HG03432 (cell line): ENCODE measurements at regions not wholly inside any gene's neighbourhood (a gene's known extent, or its start where the extent isn't known, plus 50 kb on each side); places are given as distances from the start of the nearest gene placed in this dataset.
"Not testable (repeated sequence)": the region's sequence is repeated elsewhere in the genome, so short reads cannot be mapped to it uniquely, and the experiment has no call there.

Experiments
- ATAC-seq: cut with Tn5 transposase; IDR thresholded peaks from one replicate; pipeline ENCODE4 v1.9.1; 2021; ENCODE audit warnings: mild to moderate bottlenecking, moderate library complexity; ENCODE audit not compliant: unreplicated experiment

GRCh38 chr2:11877764-11878163 is 131.3 kb downstream of the LPIN1 start:
- ATAC-seq = no peak

DNA sequence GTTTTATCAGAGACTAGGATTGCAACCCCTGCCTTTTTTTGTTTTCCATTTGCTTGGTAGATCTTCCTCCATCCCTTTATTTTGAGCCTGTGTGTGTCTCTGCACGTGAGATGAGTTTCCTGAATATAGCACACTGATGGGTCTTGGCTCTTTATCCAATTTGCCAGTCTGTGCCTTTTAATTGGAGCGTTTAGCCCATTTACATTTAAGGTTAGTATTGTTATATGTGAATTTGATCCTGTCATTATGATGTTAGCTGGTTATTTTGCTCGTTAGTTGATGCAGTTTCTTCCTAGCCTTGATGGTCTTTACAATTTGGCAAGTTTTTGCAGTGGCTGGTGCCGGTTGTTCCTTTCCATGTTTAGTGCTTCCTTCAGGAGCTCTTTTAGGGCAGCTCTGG is 138.8 kb downstream of the LPIN1 start:
- ATAC-seq = not testable (repeated sequence)

GRCh38 chr2:11886899-11887298 is 140.5 kb downstream of the LPIN1 start:
- not testable (repeated sequence) for ATAC-seq

DNA sequence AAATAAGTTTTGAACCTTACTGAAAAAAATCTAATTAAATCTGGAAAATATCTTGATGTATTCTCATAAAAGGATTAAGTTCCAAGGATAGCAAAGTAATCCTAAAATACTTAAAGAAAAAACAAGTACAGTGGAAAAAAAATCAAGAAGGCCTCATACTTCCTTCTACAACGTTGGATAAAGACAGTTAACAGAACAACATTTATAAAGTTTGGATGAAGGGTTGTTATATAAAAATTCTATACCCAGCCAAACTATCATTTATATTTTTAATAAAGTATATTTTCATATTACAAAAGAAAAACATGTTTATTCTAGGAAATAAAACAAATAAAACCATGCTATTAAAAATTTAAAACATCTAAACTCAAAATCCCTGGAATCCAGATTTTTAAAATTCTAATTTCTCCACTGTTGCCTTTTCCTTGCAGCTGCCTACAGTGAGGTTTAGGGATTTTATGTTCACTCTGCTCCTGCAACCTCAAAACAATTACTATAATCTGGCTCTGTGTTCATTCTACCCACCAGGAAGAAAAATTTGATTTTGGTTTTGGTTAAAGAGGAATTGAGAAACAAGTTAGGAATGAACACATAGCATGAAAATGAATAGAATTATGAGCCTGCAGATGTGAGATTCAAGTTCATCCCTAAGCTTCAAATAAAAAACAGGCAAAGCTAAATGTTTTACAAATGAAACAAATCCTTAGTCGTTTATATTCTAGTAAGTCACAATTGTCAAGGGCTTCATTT is 142.8 kb downstream of the LPIN1 start:
- ATAC-seq = no peak

GRCh38 chr2:11889854-11890253 is 143.4 kb downstream of the LPIN1 start:
- ATAC-seq = no peak

GRCh38 chr2:11891028-11891427 is 144.6 kb downstream of the LPIN1 start:
- no peak for ATAC-seq

- no peak for ATAC-seq
Measured at GRCh38 chr2:11891671-11892440, 145.4 kb downstream of the LPIN1 start.

DNA sequence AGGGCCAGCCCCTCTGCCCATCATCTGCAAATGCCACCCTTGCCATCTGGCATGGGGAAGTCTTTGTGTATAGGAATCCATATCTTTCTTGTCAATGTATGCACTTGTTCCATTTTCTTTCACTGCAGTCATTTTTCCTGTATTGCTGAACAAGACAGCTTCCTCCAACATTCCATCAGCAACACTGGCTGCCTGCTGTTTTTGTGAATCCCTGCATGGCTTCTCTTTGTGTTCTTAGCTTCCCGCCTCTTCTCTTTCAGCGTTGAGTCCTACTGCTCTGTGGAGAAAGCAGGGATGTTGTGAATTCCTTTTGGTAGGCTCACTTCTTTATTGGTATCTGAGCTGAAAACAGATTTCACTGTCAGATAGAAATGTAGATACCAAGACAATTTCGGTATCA is 150.0 kb downstream of the LPIN1 start:
- ATAC-seq = no peak

- ATAC-seq = no peak
Measured at GRCh38 chr2:11898576-11898975, 152.1 kb downstream of the LPIN1 start.

- no peak for ATAC-seq
Measured at GRCh38 chr2:11899264-11899818, 152.9 kb downstream of the LPIN1 start.

DNA sequence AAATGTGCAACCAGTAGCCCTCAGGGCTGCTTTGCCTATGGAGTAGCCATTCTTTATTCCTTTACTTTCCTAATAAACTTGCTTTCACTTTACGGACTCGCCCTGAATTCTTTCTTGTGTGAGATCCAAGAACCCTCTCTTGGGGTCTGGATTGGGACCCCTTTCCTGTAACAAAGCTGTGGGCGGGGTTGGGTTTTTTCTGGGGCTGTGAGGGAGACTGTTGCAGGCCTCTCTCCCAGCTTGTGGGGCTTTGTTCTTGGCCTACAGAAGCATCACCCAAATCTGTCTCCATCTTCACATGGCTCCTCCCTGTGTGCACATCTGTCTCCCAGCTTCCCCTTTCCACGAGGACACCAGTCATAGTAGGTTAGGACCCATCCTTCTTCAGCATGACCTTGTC is 154.5 kb downstream of the LPIN1 start:
- ATAC-seq = not testable (repeated sequence)

DNA sequence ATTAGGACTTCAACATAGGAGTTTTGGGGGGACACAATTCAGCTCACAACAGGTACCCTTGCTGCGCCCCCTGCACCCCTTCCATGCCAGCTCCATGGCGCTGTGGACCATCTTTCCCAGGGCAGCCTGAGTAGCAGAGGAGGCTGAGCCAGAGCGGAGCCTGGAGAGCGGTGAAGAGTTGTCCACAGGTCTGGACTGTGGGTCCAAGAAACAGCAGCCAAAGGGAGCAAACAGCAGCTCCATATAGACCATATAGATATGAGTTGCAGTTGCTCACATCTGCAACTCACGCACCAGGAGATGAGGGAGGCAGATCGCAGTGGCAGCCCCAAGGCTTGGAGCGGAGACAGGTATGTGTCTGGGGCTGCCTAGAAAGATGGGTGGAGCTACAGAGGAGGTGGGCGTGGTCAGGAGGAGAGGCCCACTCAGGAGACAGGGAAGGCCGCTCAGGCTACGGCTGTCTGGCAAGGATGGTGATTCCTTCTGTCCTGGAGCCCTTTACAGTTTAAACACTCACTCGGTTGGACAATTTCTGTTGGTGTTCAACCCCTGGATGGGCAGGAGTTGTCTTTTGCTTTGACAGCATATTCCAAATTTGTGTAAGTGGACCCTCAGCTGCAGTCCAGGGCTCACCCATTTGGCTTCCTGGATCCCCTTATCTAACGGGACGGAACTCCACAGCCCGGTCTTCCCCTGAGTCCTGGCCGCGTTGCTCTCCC is 155.1 kb downstream of the LPIN1 start:
- no peak for ATAC-seq

- no peak for ATAC-seq
Measured at GRCh38 chr2:11903085-11903606, 156.7 kb downstream of the LPIN1 start.

DNA sequence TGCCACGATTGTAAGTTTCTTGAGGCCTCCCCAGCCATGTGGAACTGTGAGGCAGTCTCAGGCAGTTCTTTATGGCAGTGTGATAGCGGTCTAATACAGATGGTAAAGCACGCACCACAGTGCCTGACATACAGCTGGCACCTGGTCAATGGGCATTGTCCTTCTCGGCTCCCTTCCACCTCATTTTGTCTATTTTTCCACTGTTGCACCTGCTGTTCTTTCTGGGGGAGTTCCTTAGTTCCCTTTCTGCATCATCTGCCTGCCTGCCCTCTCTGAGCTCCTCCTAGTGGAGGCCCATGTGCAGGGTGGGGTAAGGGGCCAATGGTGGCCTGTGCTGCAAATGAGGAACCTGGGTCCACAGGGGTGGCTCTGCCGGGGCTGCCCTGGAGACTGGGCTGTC is 157.6 kb downstream of the LPIN1 start:
- ATAC-seq = peak; percentile 80

- ATAC-seq = no peak
Measured at GRCh38 chr2:11904941-11905340, 158.5 kb downstream of the LPIN1 start.

- no peak for ATAC-seq
Measured at GRCh38 chr2:11907190-11907589, 160.8 kb downstream of the LPIN1 start.

DNA sequence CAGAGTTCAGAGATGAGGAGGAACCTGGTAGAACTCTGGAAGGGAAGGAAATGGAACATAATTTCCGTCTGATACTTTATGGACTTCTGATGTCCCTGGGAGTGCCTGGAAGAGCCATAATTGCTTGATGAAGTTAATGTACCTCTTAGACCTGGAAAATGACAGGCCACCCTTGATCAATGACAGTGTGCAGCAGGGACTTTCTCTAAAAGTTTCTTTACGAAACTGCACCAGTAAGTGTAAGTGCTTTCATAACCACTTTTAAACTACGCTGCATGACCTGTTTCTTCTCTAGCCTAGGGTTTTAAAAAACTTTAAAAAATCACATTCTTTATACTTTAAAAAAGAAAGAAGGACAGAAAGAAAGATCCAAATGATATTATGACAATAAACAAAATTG is 164.5 kb downstream of the LPIN1 start:
- ATAC-seq = peak; percentile 76

GRCh38 chr2:11912980-11913379 is 166.5 kb downstream of the LPIN1 start:
- no peak for ATAC-seq

GRCh38 chr2:11914455-11914854 is 168.0 kb downstream of the LPIN1 start:
- ATAC-seq = no peak

- no peak for ATAC-seq
Measured at GRCh38 chr2:11915650-11916049, 169.2 kb downstream of the LPIN1 start.

DNA sequence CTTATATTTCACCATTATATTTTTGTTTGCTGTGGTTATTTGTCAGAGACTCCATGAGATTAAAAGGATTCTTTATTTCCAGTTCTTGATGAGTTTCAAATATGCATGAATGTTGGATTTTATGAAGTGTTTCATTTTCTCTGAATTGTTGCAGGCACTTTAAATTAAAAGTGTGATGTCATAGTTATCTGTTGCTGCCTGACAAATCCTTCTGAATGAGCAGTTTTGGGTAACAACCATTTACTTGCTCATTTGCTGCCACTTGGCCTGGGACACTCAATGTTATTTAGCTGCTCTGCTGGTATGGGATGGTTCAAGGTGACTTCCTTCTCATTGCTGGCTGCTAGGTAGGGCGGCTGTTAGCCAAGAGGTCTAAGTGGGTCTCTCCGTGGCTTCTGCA is 173.5 kb downstream of the LPIN1 start:
- ATAC-seq = no peak
